ENCODE measurements at regions not wholly inside any gene's neighbourhood (a gene's known extent, or its start where the extent isn't known, plus 50 kb on each side); places are given as distances from the start of the nearest gene placed in this dataset.

DNA sequence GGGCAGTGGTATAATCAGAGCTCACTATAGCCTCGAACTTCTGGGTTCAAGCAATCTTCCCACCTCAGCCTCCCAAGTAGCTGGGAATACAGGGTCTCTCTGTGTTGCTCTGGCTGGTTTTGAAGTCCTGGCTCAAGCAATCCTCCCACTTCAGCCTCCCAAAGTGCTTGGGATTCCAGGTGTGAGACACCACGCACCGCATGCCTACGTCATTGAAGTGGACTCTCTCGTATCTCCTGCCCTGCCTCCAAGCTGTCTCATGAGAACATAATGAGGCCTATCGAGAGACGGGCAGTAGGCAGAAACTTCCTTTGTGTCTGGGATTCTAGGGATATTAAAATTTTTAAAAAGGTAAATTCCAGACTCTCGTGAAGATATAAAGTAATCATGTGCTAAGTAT, 65.0 kb upstream of the NLGN4X start:
- TF ChIP-seq, protein P1, sequence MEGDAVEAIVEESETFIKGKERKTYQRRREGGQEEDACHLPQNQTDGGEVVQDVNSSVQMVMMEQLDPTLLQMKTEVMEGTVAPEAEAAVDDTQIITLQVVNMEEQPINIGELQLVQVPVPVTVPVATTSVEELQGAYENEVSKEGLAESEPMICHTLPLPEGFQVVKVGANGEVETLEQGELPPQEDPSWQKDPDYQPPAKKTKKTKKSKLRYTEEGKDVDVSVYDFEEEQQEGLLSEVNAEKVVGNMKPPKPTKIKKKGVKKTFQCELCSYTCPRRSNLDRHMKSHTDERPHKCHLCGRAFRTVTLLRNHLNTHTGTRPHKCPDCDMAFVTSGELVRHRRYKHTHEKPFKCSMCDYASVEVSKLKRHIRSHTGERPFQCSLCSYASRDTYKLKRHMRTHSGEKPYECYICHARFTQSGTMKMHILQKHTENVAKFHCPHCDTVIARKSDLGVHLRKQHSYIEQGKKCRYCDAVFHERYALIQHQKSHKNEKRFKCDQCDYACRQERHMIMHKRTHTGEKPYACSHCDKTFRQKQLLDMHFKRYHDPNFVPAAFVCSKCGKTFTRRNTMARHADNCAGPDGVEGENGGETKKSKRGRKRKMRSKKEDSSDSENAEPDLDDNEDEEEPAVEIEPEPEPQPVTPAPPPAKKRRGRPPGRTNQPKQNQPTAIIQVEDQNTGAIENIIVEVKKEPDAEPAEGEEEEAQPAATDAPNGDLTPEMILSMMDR (IDR thresholded peaks at IDR 0.05; ENCODE audit: insufficient read depth, low read depth, low read length, missing control alignments), result no peak
- H3K4me3 ChIP-seq (ENCODE audit: low read length), result no peak overlapping the region
- no peak for DNase-seq (ENCODE audit: low read depth)

DNA sequence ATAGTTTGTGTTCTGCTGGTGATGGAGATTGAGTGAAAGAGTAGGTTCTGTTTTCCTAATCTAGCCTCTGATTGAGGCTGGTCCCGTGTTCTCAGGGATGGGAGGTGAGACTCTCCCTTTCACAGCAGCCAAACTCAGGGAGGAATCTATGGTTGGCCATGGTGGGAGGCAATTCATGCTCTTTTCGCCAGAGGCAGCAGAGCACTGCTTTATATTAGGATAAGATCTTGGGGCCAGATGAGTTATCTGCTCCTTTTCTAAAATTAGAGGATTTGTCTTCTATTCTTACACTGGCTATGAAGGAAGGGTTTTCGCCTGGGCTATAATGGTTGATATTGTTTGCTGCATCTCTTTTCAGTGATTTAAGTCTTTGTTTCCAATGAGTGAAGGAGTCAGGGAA, 63.9 kb upstream of the NLGN4X start:
- no peak for DNase-seq (ENCODE audit: low read depth)
- H3K4me3 ChIP-seq (ENCODE audit: low read length), result no peak overlapping the region
- TF ChIP-seq, protein P1 (IDR thresholded peaks at IDR 0.05; ENCODE audit: insufficient read depth, low read depth, low read length, missing control alignments), result no peak

DNA sequence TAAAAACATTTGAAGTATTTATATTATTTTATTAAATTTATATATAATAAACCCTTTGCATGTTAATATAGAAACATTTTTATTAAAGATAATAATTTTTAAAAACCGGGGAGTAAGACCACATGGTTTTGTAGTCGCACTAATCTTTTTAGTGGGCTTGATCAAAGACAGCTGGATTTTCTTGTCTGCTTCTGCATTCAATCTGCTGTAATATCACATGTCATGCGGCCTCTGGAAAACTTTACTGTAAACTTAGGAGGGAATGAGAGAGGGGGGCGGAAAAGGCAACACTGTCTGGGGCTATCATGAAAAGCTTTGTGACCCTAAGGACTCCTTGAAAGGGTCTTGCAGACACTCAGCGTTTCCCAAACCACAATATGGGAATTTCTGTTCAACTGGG, 62.8 kb upstream of the NLGN4X start:
- TF ChIP-seq, protein P1 (IDR thresholded peaks at IDR 0.05; ENCODE audit: insufficient read depth, low read depth, low read length, missing control alignments), result no peak
- H3K4me3 ChIP-seq (ENCODE audit: low read length), result no peak overlapping the region
- no peak for DNase-seq (ENCODE audit: low read depth)

DNA sequence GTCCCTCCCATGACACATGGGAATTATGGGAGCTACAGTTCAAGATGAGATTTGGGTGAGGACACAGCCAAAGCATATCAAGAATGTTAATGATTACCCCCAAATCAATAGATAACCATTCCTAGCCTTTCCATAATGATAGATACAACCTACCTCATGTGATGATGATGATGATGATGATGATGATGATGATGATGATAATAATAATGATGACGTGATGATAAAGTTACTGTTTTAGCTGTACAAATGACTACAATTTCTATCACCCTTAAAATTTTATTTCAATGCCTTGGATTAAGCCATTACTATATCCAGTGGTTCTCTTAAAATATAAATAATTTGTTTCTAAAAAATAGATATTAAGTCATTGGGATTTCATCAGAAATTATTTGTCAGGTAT, 55.2 kb upstream of the NLGN4X start:
- DNase-seq (ENCODE audit: low read depth), result no peak
- H3K4me3 ChIP-seq (ENCODE audit: low read length), result no peak overlapping the region
- TF ChIP-seq, protein P1 (IDR thresholded peaks at IDR 0.05; ENCODE audit: insufficient read depth, low read depth, low read length, missing control alignments), result no peak

DNA sequence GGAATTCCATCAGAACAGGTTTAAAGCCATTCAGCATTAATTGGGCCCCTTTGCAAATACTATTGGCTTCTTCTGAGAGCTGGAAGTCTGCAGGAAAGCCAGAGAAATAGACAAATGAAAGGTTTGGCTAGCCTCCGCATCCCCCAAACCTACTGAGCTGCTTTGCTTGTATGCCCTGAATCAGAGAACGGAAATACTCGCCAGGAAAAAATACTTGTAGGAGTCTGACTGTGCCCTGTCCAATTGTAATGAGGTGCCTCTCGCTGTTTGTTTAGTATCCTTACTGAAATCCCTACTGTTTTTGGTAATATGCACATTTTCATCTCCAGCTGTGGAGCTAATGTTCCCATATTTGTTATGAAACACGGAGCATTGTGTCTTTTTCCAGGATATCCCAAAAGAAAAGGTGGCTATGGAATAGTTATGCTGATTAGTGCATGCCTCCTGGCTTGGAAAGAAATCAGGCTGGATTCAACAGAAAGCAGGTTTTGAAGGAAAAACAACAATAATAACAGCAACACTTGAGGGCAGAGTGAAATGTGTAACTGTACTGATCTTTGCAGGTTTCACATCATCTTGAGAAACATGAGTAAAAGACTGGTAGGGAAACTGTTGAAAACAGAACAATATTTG, 50.7 kb upstream of the NLGN4X start:
- no peak overlapping the region for H3K4me3 ChIP-seq (ENCODE audit: low read length)
- DNase-seq (ENCODE audit: low read depth), result no peak
- TF ChIP-seq, protein P1 (IDR thresholded peaks at IDR 0.05; ENCODE audit: insufficient read depth, low read depth, low read length, missing control alignments), result no peak

Measured in epithelial cell of esophagus (primary cell).